HL-60 (cell line): ENCODE measurements at regions not wholly inside any gene's neighbourhood (a gene's known extent, or its start where the extent isn't known, plus 50 kb on each side); places are given as distances from the start of the nearest gene placed in this dataset.

Experiments
- DNase-seq, 2 experiments: peaks; one replicate each; pipeline ENCODE4 v3.0.0-alpha.2; 2010 to 2020; ENCODE audit warnings: low read depth in 1 of 2, low spot score in 1 of 2
- H3K27ac ChIP-seq: fragments of 250-450 bp; sonication (Bioruptor Pico); replicated peaks from 2 replicates; pipeline ENCODE4 v1.5.1; 2020; ENCODE audit warnings: mild to moderate bottlenecking, moderate library complexity
- H3K27me3 ChIP-seq: fragments of 250-450 bp; sonication (Bioruptor Pico); 2 replicates; pipeline ENCODE4 v1.5.1; 2021; ENCODE audit warnings: mild to moderate bottlenecking, moderate library complexity; ENCODE audit not compliant: insufficient read depth, poor library complexity, severe bottlenecking
- H3K4me3 ChIP-seq: replicated peaks from 2 replicates; pipeline ENCODE4 v1.5.1; 2011; ENCODE audit warnings: mild to moderate bottlenecking, control low read depth, low read length; ENCODE audit not compliant: insufficient read depth
- CTCF ChIP-seq: IDR thresholded peaks from one replicate; pipeline ENCODE4 v1.5.1; 2011; ENCODE audit warnings: low read length, control low read depth, inconsistent platforms; ENCODE audit not compliant: insufficient read depth
- GABPA ChIP-seq: IDR thresholded peaks from 2 replicates; pipeline ENCODE4 v1.6.1; 2012; ENCODE audit warnings: low read depth
- POLR2AphosphoS5 ChIP-seq: IDR thresholded peaks from 2 replicates; pipeline ENCODE4 v1.6.1; 2012; ENCODE audit warnings: low read depth
- SPI1 ChIP-seq: IDR thresholded peaks from 2 replicates; pipeline ENCODE4 v1.6.1; 2012; ENCODE audit warnings: low read depth, mild to moderate bottlenecking, borderline replicate concordance
- TF ChIP-seq, protein P1 (sequence below): IDR thresholded peaks from 2 replicates; pipeline ENCODE4 v1.6.1; 2012; ENCODE audit warnings: low read depth; ENCODE audit not compliant: insufficient replicate concordance

GRCh38 chr22:27418261-27418660 lies 383.3 kb downstream of the MN1 start:
- no peak overlapping the region for H3K4me3 ChIP-seq
- TF ChIP-seq, protein P1, sequence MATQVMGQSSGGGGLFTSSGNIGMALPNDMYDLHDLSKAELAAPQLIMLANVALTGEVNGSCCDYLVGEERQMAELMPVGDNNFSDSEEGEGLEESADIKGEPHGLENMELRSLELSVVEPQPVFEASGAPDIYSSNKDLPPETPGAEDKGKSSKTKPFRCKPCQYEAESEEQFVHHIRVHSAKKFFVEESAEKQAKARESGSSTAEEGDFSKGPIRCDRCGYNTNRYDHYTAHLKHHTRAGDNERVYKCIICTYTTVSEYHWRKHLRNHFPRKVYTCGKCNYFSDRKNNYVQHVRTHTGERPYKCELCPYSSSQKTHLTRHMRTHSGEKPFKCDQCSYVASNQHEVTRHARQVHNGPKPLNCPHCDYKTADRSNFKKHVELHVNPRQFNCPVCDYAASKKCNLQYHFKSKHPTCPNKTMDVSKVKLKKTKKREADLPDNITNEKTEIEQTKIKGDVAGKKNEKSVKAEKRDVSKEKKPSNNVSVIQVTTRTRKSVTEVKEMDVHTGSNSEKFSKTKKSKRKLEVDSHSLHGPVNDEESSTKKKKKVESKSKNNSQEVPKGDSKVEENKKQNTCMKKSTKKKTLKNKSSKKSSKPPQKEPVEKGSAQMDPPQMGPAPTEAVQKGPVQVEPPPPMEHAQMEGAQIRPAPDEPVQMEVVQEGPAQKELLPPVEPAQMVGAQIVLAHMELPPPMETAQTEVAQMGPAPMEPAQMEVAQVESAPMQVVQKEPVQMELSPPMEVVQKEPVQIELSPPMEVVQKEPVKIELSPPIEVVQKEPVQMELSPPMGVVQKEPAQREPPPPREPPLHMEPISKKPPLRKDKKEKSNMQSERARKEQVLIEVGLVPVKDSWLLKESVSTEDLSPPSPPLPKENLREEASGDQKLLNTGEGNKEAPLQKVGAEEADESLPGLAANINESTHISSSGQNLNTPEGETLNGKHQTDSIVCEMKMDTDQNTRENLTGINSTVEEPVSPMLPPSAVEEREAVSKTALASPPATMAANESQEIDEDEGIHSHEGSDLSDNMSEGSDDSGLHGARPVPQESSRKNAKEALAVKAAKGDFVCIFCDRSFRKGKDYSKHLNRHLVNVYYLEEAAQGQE = no peak
- TF ChIP-seq CTCF = no peak
- no peak for TF ChIP-seq SPI1
- TF ChIP-seq GABPA = no peak
- no peak for TF ChIP-seq POLR2AphosphoS5
- H3K27me3 ChIP-seq = peaks cover 2% of the 10 kb centered on the region
- no peak for DNase-seq
- no peak overlapping the region for H3K27ac ChIP-seq

DNA sequence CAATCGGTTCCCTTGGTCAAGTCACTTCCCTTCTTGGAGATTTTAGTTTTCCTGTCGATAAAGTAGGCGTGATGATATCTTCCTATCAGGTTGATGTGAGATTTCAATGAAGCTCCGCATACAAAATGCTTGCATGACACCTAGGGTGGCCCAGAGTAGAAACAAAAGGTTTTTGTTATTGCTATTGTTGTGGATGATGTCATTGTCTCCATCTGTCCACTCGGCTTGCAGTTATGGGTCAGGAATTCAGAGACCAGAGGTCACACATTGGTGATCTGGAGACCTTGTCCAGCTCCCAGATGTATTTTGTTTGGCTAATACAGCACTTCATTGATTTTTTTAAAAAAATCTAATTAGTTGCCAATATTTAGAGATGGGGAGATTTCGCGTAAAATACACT lies 382.1 kb downstream of the MN1 start:
- TF ChIP-seq SPI1 (no peak), GABPA (no peak), POLR2AphosphoS5 (no peak), CTCF (no peak)
- TF ChIP-seq, protein P1 = no peak
- Histone ChIP-seq H3K4me3 (no peak overlapping the region), H3K27me3 (peaks cover 2% of the 10 kb centered on the region), H3K27ac (no peak overlapping the region)
- DNase-seq = no peak

DNA sequence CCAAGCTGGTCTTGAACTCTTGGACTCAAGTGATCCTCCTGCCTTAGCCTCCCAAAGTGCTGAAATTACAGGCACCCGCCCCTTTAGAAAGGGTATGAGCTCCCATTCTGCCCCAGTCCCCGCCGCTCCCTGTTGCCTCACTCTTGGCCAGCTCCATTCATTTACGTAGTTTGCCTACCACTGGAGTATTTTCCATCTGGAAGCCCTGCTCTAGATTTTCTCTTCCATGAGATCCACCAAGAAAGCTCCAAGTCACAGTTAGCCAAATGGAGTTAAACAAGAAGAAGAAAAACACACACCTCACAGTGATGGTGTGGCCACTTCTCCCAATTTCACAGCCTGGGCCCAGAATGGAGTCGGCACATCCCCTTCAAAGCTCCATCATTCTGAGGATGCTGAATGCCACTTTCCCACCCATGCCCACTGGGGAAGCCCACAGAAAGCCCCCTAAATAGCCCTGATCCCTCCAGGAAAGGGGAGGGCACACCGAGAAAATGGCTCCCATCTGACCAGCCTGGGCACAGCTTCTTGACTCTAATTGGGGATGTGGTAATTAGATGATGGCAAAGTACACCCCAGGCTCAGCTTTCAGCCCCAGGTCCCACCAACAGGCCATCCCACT lies 381.2 kb downstream of the MN1 start:
- no peak overlapping the region for H3K4me3 ChIP-seq
- TF ChIP-seq CTCF (no peak), GABPA (no peak), POLR2AphosphoS5 (no peak), SPI1 (no peak)
- TF ChIP-seq, protein P1 = no peak
- DNase-seq = no peak
- no peak overlapping the region for H3K27ac ChIP-seq
- peaks cover 2% of the 10 kb centered on the region for H3K27me3 ChIP-seq
